ENCODE measurements at regions not wholly inside any gene's neighbourhood (a gene's known extent, or its start where the extent isn't known, plus 50 kb on each side); places are given as distances from the start of the nearest gene placed in this dataset.

- H2BK12ac ChIP-seq (ENCODE audit: insufficient read length, low read depth, low read length) = no peak overlapping the region
- no peaks in the 10 kb centered on the region for H3K79me1 ChIP-seq (ENCODE audit: insufficient read depth, low read depth, low read length, poor library complexity, severe bottlenecking)
- H3K27me3 ChIP-seq (ENCODE audit: insufficient read depth, low read length) = no peaks in the 10 kb centered on the region
- no peak overlapping the region for H3K4ac ChIP-seq (ENCODE audit: low read depth, low read length)
- H2AFZ ChIP-seq (ENCODE audit: low read length) = no peak overlapping the region
- no peak overlapping the region for H3K4me3 Mint-ChIP-seq
- H4K91ac ChIP-seq (ENCODE audit: insufficient read length, low read depth, low read length) = no peak overlapping the region
- H3K18ac ChIP-seq (ENCODE audit: insufficient read length, low read depth, low read length) = no peak overlapping the region
- no peak overlapping the region for H3K4me2 ChIP-seq (ENCODE audit: insufficient read depth, insufficient read length, low read length)
- no peak overlapping the region for H2BK20ac ChIP-seq (ENCODE audit: low read depth, low read length, poor library complexity, severe bottlenecking)
- H3K27ac Mint-ChIP-seq = no peak overlapping the region
- DNase-seq = no peak
- no peak overlapping the region for H3K9ac ChIP-seq (ENCODE audit: extremely low read depth, insufficient read length, low read length)
- no peak for TF ChIP-seq CTCF (conservative IDR thresholded peaks at IDR 0.05)
- H4K20me1 ChIP-seq (ENCODE audit: control insufficient read depth, insufficient read depth, insufficient read length) = no peaks in the 10 kb centered on the region
- no peak overlapping the region for H4K8ac ChIP-seq (replicated peaks; ENCODE audit: insufficient read length, low read depth, low read length)
- no peaks in the 10 kb centered on the region; a peak in 1 of 7 replicates for H3K36me3 Mint-ChIP-seq (ENCODE audit: insufficient read depth in 1 of 3, low read depth in 3 of 3)
- no peak overlapping the region for H3K14ac ChIP-seq (ENCODE audit: insufficient read depth, low read length)
- no peak overlapping the region for H2BK15ac ChIP-seq (ENCODE audit: low read depth, low read length)
- no peak overlapping the region for H3K27ac ChIP-seq (ENCODE audit: insufficient read length, low read depth, low read length)
- H3K56ac ChIP-seq (ENCODE audit: insufficient read length, low read depth, low read length) = no peak overlapping the region
- H3T11ph ChIP-seq (ENCODE audit: low read length) = no peak overlapping the region
- peaks cover 4 to 5% of the 10 kb centered on the region in 2 experiments for H3K4me1 Mint-ChIP-seq
- no CpG with 5 or more reads among the region's 4 CpGs for WGBS (ENCODE audit: extremely low coverage, insufficient read length, low lambda C conversion rate)
- no peaks in the 10 kb centered on the region for H3K9me3 ChIP-seq (ENCODE audit: control insufficient read depth, low read depth, low read length)
- no peak overlapping the region for H2AK5ac ChIP-seq (ENCODE audit: insufficient read length, low read length)
- H3K27me3 Mint-ChIP-seq (ENCODE audit: low read depth) = no peaks in the 10 kb centered on the region
- H3K23ac ChIP-seq (ENCODE audit: insufficient read length, low read depth, low read length) = no peak overlapping the region
- H3K4me1 ChIP-seq (ENCODE audit: insufficient read depth, low read length) = no peaks in the 10 kb centered on the region
- no peak overlapping the region for H2BK120ac ChIP-seq (ENCODE audit: low read depth, low read length, poor library complexity, severe bottlenecking)
- H3K23me2 ChIP-seq (ENCODE audit: insufficient read length, low read depth, low read length, poor library complexity, severe bottlenecking) = no peaks in the 10 kb centered on the region
- H3K79me2 ChIP-seq (ENCODE audit: insufficient read depth, low read length) = no peaks in the 10 kb centered on the region
- H4K5ac ChIP-seq (ENCODE audit: insufficient read length, low read depth, low read length) = no peak overlapping the region
- no peaks in the 10 kb centered on the region for H3K9me3 Mint-ChIP-seq
- no peak overlapping the region for H2BK5ac ChIP-seq (ENCODE audit: insufficient read length, low read length)
Observed at GRCh38 chr6:121596441-121596840, 161.0 kb downstream of the GJA1 start.

Measured in H9 (cell line).